Cardiac fibroblast (primary cell): ENCODE measurements at regions not wholly inside any gene's neighbourhood (a gene's known extent, or its start where the extent isn't known, plus 50 kb on each side); places are given as distances from the start of the nearest gene placed in this dataset.

Source experiments
- DNase-seq, 2 donors: peaks; one replicate each; pipeline versions ENCODE4 v3.0.0 to v3.0.0-alpha.2; 2010; ENCODE audit warnings: low read depth in 2 of 2
- H3K4me3 ChIP-seq, 2 donors: replicated peaks in 1 of 2; 1 replicate in 1 of 2; 2 replicates in 1 of 2; pipeline ENCODE4 v1.5.1; 2011; ENCODE audit warnings: low read depth in 2 of 2, low read length in 2 of 2, mild to moderate bottlenecking in 2 of 2, moderate library complexity in 1 of 2
- CTCF ChIP-seq: IDR thresholded peaks from one replicate; pipeline ENCODE4 v1.5.1; 2011; ENCODE audit warnings: low read depth, mild to moderate bottlenecking, low read length, inconsistent platforms

- no peak for TF ChIP-seq CTCF
- H3K4me3 ChIP-seq: no peak overlapping the region
- no peak for DNase-seq
Measured at GRCh38 chr10:35700487-35700882, 58.4 kb upstream of the FZD8 start.

GRCh38 chr10:35699848-35700486 is 57.9 kb upstream of the FZD8 start:
- DNase-seq: no peak
- H3K4me3 ChIP-seq: no peak overlapping the region
- no peak for TF ChIP-seq CTCF

GRCh38 chr10:35696392-35697287 is 54.5 kb upstream of the FZD8 start:
- no peak for TF ChIP-seq CTCF
- no peak overlapping the region for H3K4me3 ChIP-seq
- no peak for DNase-seq

- TF ChIP-seq CTCF: no peak
- no peak for DNase-seq
Measured at GRCh38 chr10:35693800-35694199, 51.7 kb upstream of the FZD8 start.

More at GRCh38 chr10:35693800-35694199, 51.7 kb upstream of the FZD8 start:
- no peak overlapping the region for H3K4me3 ChIP-seq
